ENCODE measurements at regions not wholly inside any gene's neighbourhood (a gene's known extent, or its start where the extent isn't known, plus 50 kb on each side); places are given as distances from the start of the nearest gene placed in this dataset.

DNA sequence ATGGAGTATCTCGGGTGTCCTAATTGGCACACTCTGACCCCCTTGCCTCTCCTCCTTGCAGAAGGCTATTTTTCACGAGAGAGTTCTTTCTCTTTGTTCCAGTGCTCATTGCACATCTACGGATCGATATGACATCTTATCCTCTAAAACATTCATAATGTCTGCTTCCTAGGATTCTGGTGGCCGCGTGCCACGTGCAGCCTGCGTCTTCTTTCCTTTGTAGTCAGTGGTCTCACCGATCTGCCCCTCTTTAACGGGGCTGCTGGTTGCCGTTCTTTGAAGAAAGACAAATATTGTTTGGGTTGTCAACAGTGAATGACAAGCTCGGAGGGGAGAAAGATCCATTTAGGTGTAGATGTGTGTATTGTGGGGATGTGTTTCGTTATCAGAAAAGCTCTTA, 252.4 kb upstream of the WWC1 start:
- intact Hi-C loops (cut with DNase I), result no loop called here
- Histone ChIP-seq H3K4me1 (replicated peaks in 1 of 2) (no peaks in the 10 kb centered on the region), H3K27ac (no peak overlapping the region), H3K9me3 (replicated peaks in 1 of 3) (no peaks in the 10 kb centered on the region), H3K4me3 (no peak overlapping the region), H3K36me3 (replicated peaks in 1 of 2) (no peaks in the 10 kb centered on the region), H3K27me3 (no peaks in the 10 kb centered on the region)
- 61 to 71% (median 68%) methylated on average over 13 of the region's 13 CpGs for WGBS, 4 donors
- no peak for DNase-seq
- TF ChIP-seq POLR2A (IDR thresholded peaks at IDR 0.05), result no peak
- TF ChIP-seq, protein P1, sequence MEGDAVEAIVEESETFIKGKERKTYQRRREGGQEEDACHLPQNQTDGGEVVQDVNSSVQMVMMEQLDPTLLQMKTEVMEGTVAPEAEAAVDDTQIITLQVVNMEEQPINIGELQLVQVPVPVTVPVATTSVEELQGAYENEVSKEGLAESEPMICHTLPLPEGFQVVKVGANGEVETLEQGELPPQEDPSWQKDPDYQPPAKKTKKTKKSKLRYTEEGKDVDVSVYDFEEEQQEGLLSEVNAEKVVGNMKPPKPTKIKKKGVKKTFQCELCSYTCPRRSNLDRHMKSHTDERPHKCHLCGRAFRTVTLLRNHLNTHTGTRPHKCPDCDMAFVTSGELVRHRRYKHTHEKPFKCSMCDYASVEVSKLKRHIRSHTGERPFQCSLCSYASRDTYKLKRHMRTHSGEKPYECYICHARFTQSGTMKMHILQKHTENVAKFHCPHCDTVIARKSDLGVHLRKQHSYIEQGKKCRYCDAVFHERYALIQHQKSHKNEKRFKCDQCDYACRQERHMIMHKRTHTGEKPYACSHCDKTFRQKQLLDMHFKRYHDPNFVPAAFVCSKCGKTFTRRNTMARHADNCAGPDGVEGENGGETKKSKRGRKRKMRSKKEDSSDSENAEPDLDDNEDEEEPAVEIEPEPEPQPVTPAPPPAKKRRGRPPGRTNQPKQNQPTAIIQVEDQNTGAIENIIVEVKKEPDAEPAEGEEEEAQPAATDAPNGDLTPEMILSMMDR (IDR thresholded peaks at IDR 0.05), result no peak

DNA sequence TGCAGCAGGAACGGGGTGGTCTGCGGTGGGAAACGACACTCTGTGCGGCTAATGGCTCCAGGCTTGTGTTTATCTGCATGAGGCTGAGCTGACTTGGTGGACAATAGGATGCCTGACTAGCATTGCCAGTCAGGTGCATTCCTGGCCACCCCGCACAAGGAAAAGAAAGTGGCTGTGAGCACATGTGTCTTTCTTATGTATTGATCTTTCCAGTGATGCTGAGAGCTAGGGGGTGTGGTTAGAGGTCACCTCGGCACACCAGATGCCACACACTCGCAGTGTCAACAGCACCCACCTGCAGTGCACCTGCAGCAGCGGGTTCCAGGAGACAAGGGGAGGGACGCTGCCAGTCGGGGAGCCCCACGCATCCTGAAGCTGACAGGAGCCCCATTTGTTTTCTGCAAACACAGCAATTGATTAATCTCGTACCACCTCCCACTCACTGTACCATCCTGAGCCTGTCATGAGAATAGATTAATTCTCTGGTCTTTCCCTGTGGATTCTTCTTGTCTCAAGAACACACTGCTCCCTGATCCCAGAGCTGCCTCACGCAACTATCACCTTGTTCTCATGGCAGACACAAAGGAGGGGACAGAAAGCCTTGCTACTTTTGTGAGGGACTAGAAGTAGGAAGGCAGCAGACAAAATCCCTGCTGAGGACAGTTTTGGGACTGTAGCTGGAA, 251.7 kb upstream of the WWC1 start:
- no peaks in the 10 kb centered on the region for H3K27me3 ChIP-seq
- 52 to 77% (median 59%) methylated on average over 7 to 13 of the region's 13 CpGs for WGBS, 4 donors
- H3K27ac ChIP-seq, result no peak overlapping the region
- H3K36me3 ChIP-seq (replicated peaks in 1 of 2), result no peaks in the 10 kb centered on the region
- intact Hi-C loops (cut with DNase I), result no loop called here
- DNase-seq, result no peak
- TF ChIP-seq POLR2A (IDR thresholded peaks at IDR 0.05), result no peak
- TF ChIP-seq, protein P1 (IDR thresholded peaks at IDR 0.05), result no peak
- H3K9me3 ChIP-seq (replicated peaks in 1 of 3), result no peaks in the 10 kb centered on the region
- H3K4me1 ChIP-seq (replicated peaks in 1 of 2), result no peaks in the 10 kb centered on the region
- no peak overlapping the region for H3K4me3 ChIP-seq

DNA sequence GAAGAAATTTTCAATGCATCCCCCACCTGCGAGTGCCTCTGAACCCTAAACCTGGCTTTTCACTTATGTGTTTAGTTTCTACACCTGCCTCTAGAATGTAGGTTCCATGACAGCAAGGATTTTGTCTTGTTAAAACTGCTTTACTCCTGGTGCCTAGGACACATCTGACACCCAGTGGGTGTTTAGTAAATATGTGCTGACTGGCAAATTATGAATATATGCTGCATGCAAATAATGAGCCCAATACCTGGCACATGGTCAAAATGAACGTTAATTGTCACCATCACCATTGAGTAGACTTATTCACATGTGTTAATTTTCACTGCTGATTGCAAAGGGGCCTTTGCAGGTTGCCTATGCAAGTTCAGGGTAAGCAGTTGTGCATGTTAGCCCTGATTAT, 249.9 kb upstream of the WWC1 start:
- intact Hi-C loops (cut with DNase I), result no loop called here
- H3K27ac ChIP-seq, result no peak overlapping the region
- no peaks in the 10 kb centered on the region for H3K36me3 ChIP-seq (replicated peaks in 1 of 2)
- H3K4me1 ChIP-seq (replicated peaks in 1 of 2), result no peaks in the 10 kb centered on the region
- no peaks in the 10 kb centered on the region for H3K27me3 ChIP-seq
- WGBS, 4 donors, result 62 to 79% (median 70%) methylated on average over 2 of the region's 2 CpGs
- TF ChIP-seq, protein P1 (IDR thresholded peaks at IDR 0.05), result no peak
- TF ChIP-seq POLR2A (IDR thresholded peaks at IDR 0.05), result no peak
- no peak overlapping the region for H3K4me3 ChIP-seq
- no peak for DNase-seq
- H3K9me3 ChIP-seq (replicated peaks in 1 of 3), result no peaks in the 10 kb centered on the region

DNA sequence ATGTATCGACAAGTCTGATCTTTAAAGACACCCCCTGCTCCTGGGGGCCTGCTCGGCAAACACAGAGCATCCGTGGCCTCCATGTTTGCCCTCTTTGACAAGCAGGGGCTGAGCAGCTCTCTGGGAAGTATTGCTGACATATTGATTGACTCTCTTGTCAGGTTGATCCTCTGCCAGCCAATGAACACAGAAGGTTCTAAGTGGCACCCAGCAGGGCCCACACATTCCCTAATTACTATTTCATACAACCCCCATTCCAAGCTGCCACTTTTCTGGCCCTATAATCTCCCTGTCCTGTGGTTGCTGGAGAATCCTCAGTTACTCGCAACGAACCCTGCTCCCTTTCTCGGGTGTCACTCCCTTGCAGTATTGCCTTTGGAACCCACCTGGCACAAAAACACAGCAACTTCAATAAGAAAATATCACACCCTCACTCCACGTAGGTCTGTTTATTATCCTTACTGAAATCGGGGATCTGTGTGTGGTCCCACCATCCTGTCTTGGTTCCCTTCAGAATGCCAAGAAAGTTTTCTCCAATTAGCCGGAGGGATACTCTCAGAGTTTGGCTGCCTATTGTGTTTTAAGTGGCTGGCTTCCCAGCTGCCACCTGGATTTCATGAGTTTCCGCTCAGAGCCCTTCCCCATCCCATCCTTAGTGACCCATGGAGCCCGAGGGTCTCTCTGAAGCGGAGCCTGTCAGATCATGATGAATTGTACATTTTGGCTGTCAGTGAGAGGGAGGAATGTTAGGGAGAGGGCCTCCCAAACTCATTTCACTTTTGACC, 249.0 kb upstream of the WWC1 start:
- H3K27ac ChIP-seq, result peak overlapping the region in 1 of 5 donors; percentile 40
- intact Hi-C loops (cut with DNase I), result no loop called here
- H3K27me3 ChIP-seq, result no peaks in the 10 kb centered on the region
- H3K36me3 ChIP-seq (replicated peaks in 1 of 2), result no peaks in the 10 kb centered on the region
- 49 to 65% (median 62%) methylated on average over 12 of the region's 12 CpGs for WGBS, 4 donors
- no peaks in the 10 kb centered on the region for H3K4me1 ChIP-seq (replicated peaks in 1 of 2)
- H3K9me3 ChIP-seq (replicated peaks in 1 of 3), result no peaks in the 10 kb centered on the region
- H3K4me3 ChIP-seq, result no peak overlapping the region
- no peak for DNase-seq
- TF ChIP-seq, protein P1 (IDR thresholded peaks at IDR 0.05), result no peak
- no peak for TF ChIP-seq POLR2A (IDR thresholded peaks at IDR 0.05)
